Endodermal cell (in vitro differentiated cells): ENCODE measurements at regions not wholly inside any gene's neighbourhood (a gene's known extent, or its start where the extent isn't known, plus 50 kb on each side); places are given as distances from the start of the nearest gene placed in this dataset.

Experiments used
- DNase-seq: peaks from one replicate; pipeline ENCODE4 v3.0.0-alpha.2; 2017
- H3K27ac ChIP-seq: 2 replicates; pipeline ENCODE4 v1.5.1; 2013; ENCODE audit warnings: mild to moderate bottlenecking, low read depth, low read length, moderate library complexity
- H3K27me3 ChIP-seq: 2 replicates; pipeline ENCODE4 v1.6.1; 2013; ENCODE audit warnings: mild to moderate bottlenecking, low read length, moderate library complexity; ENCODE audit not compliant: insufficient read depth, control insufficient read depth, poor library complexity, severe bottlenecking
- H3K36me3 ChIP-seq: 2 replicates; pipeline ENCODE4 v1.7.0; 2013; ENCODE audit warnings: mild to moderate bottlenecking, low read length, moderate library complexity; ENCODE audit not compliant: control insufficient read depth, insufficient read depth
- H3K4me1 ChIP-seq: one replicate; pipeline ENCODE4 v1.7.0; 2013; ENCODE audit warnings: low read length; ENCODE audit not compliant: control insufficient read depth, insufficient read depth
- H3K4me3 ChIP-seq: 2 replicates; pipeline ENCODE4 v1.5.1; 2013; ENCODE audit warnings: mild to moderate bottlenecking, low read length, moderate library complexity
- H3K9ac ChIP-seq: 2 replicates; pipeline ENCODE4 v1.6.1; 2013; ENCODE audit warnings: mild to moderate bottlenecking, low read length, moderate library complexity; ENCODE audit not compliant: poor library complexity, severe bottlenecking; ENCODE audit errors: extremely low read depth
- H3K9me3 ChIP-seq: 2 replicates; pipeline ENCODE4 v1.6.1; 2013; ENCODE audit warnings: mild to moderate bottlenecking, low read length, moderate library complexity; ENCODE audit not compliant: control insufficient read depth
- H3K27ac Mint-ChIP-seq: 2 replicates; pipeline ENCODE4 v1.8.0; 2020; ENCODE audit warnings: mixed read lengths
- H3K27me3 Mint-ChIP-seq: 2 replicates; pipeline ENCODE4 v1.8.0; 2021; ENCODE audit warnings: mild to moderate bottlenecking, mixed read lengths; ENCODE audit not compliant: insufficient read depth
- H3K36me3 Mint-ChIP-seq: 2 replicates; pipeline ENCODE4 v1.8.0; 2020; ENCODE audit warnings: low read depth, mixed read lengths
- H3K4me1 Mint-ChIP-seq: 2 replicates; pipeline ENCODE4 v1.8.0; 2020; ENCODE audit warnings: mixed read lengths
- H3K4me3 Mint-ChIP-seq: 2 replicates; pipeline ENCODE4 v1.8.0; 2020; ENCODE audit warnings: mild to moderate bottlenecking, moderate library complexity, mixed read lengths
- H3K9me3 Mint-ChIP-seq: 2 replicates; pipeline ENCODE4 v1.8.0; 2020; ENCODE audit warnings: mild to moderate bottlenecking, mixed read lengths
- CTCF ChIP-seq: fragments of 200-600 bp; sonication (generic); conservative IDR thresholded peaks from 2 replicates; pipeline ENCODE4 v1.5.0; 2021; ENCODE audit warnings: antibody characterized with exemption, mild to moderate bottlenecking
- WGBS, 2 experiments: methylation state at CpG; one replicate each; pipeline versions ENCODE4 v1.1.5 to v1.1.7; 2013; ENCODE audit warnings: missing lambda C conversion rate in 2 of 2, mixed read lengths in 1 of 2; ENCODE audit not compliant: insufficient coverage in 1 of 2, insufficient read length in 1 of 2; 5-methylcytosine and 5-hydroxymethylcytosine counted together

DNA sequence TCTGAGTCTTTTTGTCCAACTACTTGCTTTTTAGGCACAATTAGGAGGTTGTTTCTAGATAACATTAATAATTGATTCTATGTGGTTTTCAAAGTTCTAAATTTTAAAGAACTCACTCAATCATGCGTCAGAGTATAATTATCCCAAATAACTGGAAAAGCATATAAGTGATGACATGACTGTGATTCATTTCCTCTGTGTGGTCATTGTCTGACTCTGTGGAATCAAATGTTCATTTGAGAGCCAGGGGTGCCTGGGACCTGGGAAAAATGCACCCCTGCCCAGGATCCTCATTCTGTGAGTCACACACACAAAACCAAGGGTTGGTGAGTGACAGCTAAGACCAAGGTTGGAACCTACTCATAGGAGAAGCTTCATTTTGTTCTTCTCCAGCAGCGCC, 127.1 kb upstream of the MLIP start:
- Mint-ChIP-seq H3K9me3 (no peaks in the 10 kb centered on the region), H3K27me3 (no peaks in the 10 kb centered on the region), H3K4me1 (peaks cover 8% of the 10 kb centered on the region), H3K36me3 (no peaks in the 10 kb centered on the region), H3K4me3 (no peak overlapping the region), H3K27ac (no peak overlapping the region)
- WGBS, 2 experiments: 81 to 100% methylated on average over 1 to 2 of the region's 2 CpGs
- Histone ChIP-seq H3K36me3 (no peaks in the 10 kb centered on the region), H3K4me1 (no peaks in the 10 kb centered on the region), H3K9ac (no peak overlapping the region), H3K9me3 (no peaks in the 10 kb centered on the region), H3K27ac (no peak overlapping the region), H3K27me3 (no peaks in the 10 kb centered on the region), H3K4me3 (no peak overlapping the region)
- DNase-seq: no peak
- no peak for TF ChIP-seq CTCF

DNA sequence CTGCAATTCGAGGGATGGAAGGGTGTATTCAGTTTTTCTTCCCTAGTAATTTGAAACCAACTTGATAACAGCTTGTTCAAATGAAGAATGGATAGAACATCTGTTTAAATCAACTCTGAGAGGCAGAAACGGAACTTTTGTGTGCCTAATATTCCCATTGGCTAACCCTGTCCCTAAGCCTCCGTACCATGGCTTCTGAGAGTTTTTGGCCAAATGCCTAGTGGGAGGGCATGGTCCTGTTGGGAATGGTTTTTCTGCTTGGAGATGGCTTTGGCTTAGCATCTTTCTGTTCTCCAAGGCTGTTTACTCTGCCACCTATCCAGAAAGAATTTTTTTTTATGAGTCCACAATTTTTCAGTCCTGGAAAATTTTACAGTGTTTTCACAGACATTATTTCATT, 126.7 kb upstream of the MLIP start:
- no peaks in the 10 kb centered on the region for H3K9me3 ChIP-seq
- no peaks in the 10 kb centered on the region for H3K27me3 ChIP-seq
- no peak overlapping the region for H3K4me3 Mint-ChIP-seq
- H3K27me3 Mint-ChIP-seq: no peaks in the 10 kb centered on the region
- no peak for TF ChIP-seq CTCF
- no peaks in the 10 kb centered on the region for H3K4me1 ChIP-seq
- no peak overlapping the region for H3K27ac Mint-ChIP-seq
- H3K9ac ChIP-seq: no peak overlapping the region
- H3K36me3 ChIP-seq: no peaks in the 10 kb centered on the region
- no peaks in the 10 kb centered on the region for H3K36me3 Mint-ChIP-seq
- H3K27ac ChIP-seq: no peak overlapping the region
- 92 to 100% methylated on average over 1 to 3 of the region's 3 CpGs for WGBS, 2 experiments
- H3K9me3 Mint-ChIP-seq: no peaks in the 10 kb centered on the region
- H3K4me3 ChIP-seq: no peak overlapping the region
- peaks cover 10% of the 10 kb centered on the region for H3K4me1 Mint-ChIP-seq
- no peak for DNase-seq

- Histone ChIP-seq H3K4me3 (no peak overlapping the region), H3K9ac (no peak overlapping the region), H3K27ac (no peak overlapping the region), H3K27me3 (no peaks in the 10 kb centered on the region), H3K4me1 (no peaks in the 10 kb centered on the region), H3K36me3 (no peaks in the 10 kb centered on the region), H3K9me3 (no peaks in the 10 kb centered on the region)
- TF ChIP-seq CTCF: no peak
- no peak for DNase-seq
- Mint-ChIP-seq H3K4me1 (peaks cover 13% of the 10 kb centered on the region), H3K36me3 (no peaks in the 10 kb centered on the region), H3K27ac (no peak overlapping the region), H3K9me3 (no peaks in the 10 kb centered on the region), H3K27me3 (no peaks in the 10 kb centered on the region), H3K4me3 (no peak overlapping the region)
- WGBS, 2 experiments: 90 to 100% methylated on average over 1 of the region's 1 CpG
These were observed 125.9 kb upstream of the MLIP start for GRCh38 chr6:53985366-53985765.
